NT2/D1 (cell line): ENCODE measurements at regions not wholly inside any gene's neighbourhood (a gene's known extent, or its start where the extent isn't known, plus 50 kb on each side); places are given as distances from the start of the nearest gene placed in this dataset.

ENCODE experiments used
- SUZ12 ChIP-seq: IDR thresholded peaks from 2 replicates; pipeline ENCODE4 v1.6.1; 2011; ENCODE audit not compliant: insufficient read length, insufficient read depth; ENCODE audit errors: extremely low read depth
- YY1 ChIP-seq: IDR thresholded peaks from 2 replicates; pipeline ENCODE4 v1.6.1; 2011; ENCODE audit not compliant: insufficient read length, insufficient read depth
- ZNF274 ChIP-seq: IDR thresholded peaks from 2 replicates; pipeline ENCODE4 v1.6.1; 2011; ENCODE audit warnings: mild to moderate bottlenecking, low read depth, low read length

- no peak for TF ChIP-seq ZNF274
- no peak for TF ChIP-seq YY1
- TF ChIP-seq SUZ12: no peak
These were observed 141.7 kb upstream of the NRIP1 start for GRCh38 chr21:15206514-15206913.
